DMS153 treated with DMSO at 0.1 percent for 48 hours (cell line): ENCODE measurements at regions not wholly inside any gene's neighbourhood (a gene's known extent, or its start where the extent isn't known, plus 50 kb on each side); places are given as distances from the start of the nearest gene placed in this dataset.

Source experiments
- DNase-seq: peaks from one replicate; lab custom pipeline; 2025; ENCODE audit not compliant: unreplicated experiment; lab: John Stamatoyannopoulos, UW

GRCh38 chr2:205902041-205902899, 183.7 kb downstream of the INO80D start:
- DNase-seq, result peak; percentile 69

- DNase-seq, result no peak
These were observed 184.5 kb downstream of the INO80D start for GRCh38 chr2:205901491-205901890.

- no peak for DNase-seq
These were observed 187.2 kb downstream of the INO80D start for GRCh38 chr2:205898744-205899143.

GRCh38 chr2:205895981-205896655, 189.9 kb downstream of the INO80D start:
- DNase-seq, result no peak

GRCh38 chr2:205892665-205893259, 193.2 kb downstream of the INO80D start:
- no peak for DNase-seq

- DNase-seq, result peak; percentile 65
These were observed 193.7 kb downstream of the INO80D start for GRCh38 chr2:205892251-205892655.

- DNase-seq, result peak; percentile 65
These were observed 196.9 kb downstream of the INO80D start for GRCh38 chr2:205889114-205889513.

- DNase-seq, result no peak
These were observed 198.3 kb downstream of the INO80D start for GRCh38 chr2:205887637-205888036.

GRCh38 chr2:205885492-205886099, 200.4 kb downstream of the INO80D start:
- DNase-seq, result no peak

- DNase-seq, result no peak
These were observed 201.7 kb downstream of the NRP2 start for GRCh38 chr2:205883965-205884364.

- DNase-seq, result no peak
These were observed 200.6 kb downstream of the NRP2 start for GRCh38 chr2:205882806-205883425.

GRCh38 chr2:205880048-205880447, 197.7 kb downstream of the NRP2 start:
- DNase-seq, result no peak

- DNase-seq, result peak; percentile 59
These were observed 196.9 kb downstream of the NRP2 start for GRCh38 chr2:205878999-205879762.

- DNase-seq, result no peak
These were observed 195.2 kb downstream of the NRP2 start for GRCh38 chr2:205877496-205877895.

- no peak for DNase-seq
These were observed 193.8 kb downstream of the NRP2 start for GRCh38 chr2:205876127-205876526.

- no peak for DNase-seq
These were observed 190.4 kb downstream of the NRP2 start for GRCh38 chr2:205872716-205873115.

- DNase-seq, result no peak
These were observed 187.1 kb downstream of the NRP2 start for GRCh38 chr2:205869439-205869838.

GRCh38 chr2:205868773-205869333, 186.6 kb downstream of the NRP2 start:
- no peak for DNase-seq

- DNase-seq, result no peak
These were observed 185.8 kb downstream of the NRP2 start for GRCh38 chr2:205868053-205868452.

- DNase-seq, result no peak
These were observed 185.1 kb downstream of the NRP2 start for GRCh38 chr2:205867371-205867770.
